GM12865 (cell line): ENCODE measurements at regions not wholly inside any gene's neighbourhood (a gene's known extent, or its start where the extent isn't known, plus 50 kb on each side); places are given as distances from the start of the nearest gene placed in this dataset.

Source experiments
- DNase-seq: peaks from one replicate; pipeline ENCODE4 v3.0.0; 2010; ENCODE audit warnings: low read depth
- H3K4me3 ChIP-seq: 2 replicates; pipeline ENCODE4 v1.5.1; 2011; ENCODE audit warnings: mild to moderate bottlenecking, low read depth, low read length, control low read depth
- TF ChIP-seq, protein P1 (sequence below): IDR thresholded peaks from 2 replicates; pipeline ENCODE4 v1.5.1; 2011; ENCODE audit warnings: low read length, control low read depth, low read depth, inconsistent platforms; ENCODE audit not compliant: insufficient read depth; ENCODE audit errors: missing control alignments

- no peak for DNase-seq
- TF ChIP-seq, protein P1, sequence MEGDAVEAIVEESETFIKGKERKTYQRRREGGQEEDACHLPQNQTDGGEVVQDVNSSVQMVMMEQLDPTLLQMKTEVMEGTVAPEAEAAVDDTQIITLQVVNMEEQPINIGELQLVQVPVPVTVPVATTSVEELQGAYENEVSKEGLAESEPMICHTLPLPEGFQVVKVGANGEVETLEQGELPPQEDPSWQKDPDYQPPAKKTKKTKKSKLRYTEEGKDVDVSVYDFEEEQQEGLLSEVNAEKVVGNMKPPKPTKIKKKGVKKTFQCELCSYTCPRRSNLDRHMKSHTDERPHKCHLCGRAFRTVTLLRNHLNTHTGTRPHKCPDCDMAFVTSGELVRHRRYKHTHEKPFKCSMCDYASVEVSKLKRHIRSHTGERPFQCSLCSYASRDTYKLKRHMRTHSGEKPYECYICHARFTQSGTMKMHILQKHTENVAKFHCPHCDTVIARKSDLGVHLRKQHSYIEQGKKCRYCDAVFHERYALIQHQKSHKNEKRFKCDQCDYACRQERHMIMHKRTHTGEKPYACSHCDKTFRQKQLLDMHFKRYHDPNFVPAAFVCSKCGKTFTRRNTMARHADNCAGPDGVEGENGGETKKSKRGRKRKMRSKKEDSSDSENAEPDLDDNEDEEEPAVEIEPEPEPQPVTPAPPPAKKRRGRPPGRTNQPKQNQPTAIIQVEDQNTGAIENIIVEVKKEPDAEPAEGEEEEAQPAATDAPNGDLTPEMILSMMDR = no peak
- H3K4me3 ChIP-seq = no peak overlapping the region
Measured at GRCh38 chr2:5479265-5479928, 212.8 kb upstream of the SOX11 start.

DNA sequence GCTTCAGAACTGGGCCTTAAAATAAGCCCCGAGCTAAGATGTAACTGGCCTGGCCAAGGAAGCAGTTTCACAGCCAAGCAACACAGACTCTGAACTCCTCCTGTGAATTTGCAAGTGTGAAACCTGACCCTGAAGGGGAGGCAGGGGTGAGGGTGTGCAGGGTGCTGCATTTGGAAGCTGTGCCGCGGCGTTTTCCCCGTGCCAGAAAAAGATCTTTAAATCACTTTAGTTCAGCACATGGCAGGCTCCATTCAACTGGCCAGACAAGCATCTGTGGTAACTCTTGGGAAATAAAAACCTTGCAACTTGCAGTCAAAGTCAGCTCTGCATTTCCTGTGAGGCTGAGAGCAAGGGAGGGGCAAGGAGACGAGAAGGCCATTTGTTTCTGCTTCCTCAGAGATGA lies 209.3 kb upstream of the SOX11 start:
- TF ChIP-seq, protein P1 = no peak
- no peak overlapping the region for H3K4me3 ChIP-seq
- no peak for DNase-seq

GRCh38 chr2:5484868-5485267 lies 207.3 kb upstream of the SOX11 start:
- no peak overlapping the region for H3K4me3 ChIP-seq
- DNase-seq = no peak
- TF ChIP-seq, protein P1 = no peak

GRCh38 chr2:5491523-5491922 lies 200.7 kb upstream of the SOX11 start:
- H3K4me3 ChIP-seq = no peak overlapping the region
- TF ChIP-seq, protein P1 = no peak
- no peak for DNase-seq

DNA sequence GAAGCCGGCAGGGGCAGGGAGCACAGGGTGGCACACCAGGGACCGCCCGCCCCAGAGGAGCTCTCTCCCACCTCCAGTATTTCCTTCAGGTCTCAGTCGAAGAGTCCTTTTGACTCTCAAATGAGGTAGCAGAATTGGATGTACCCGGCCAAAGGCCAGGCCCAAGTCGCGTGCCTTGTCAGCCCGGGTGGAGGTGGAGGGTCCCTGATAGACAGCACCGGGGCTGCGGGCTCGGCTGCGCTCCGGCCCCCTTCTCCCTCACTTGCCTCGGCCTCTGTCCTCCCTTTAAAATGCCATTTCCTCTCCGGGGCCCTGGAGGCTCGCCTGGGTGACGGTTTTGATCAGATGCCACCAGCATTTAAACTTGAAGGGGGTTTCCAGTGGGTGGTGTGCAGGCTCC lies 198.9 kb upstream of the SOX11 start:
- DNase-seq = no peak
- TF ChIP-seq, protein P1 = no peak
- H3K4me3 ChIP-seq = no peak overlapping the region

DNA sequence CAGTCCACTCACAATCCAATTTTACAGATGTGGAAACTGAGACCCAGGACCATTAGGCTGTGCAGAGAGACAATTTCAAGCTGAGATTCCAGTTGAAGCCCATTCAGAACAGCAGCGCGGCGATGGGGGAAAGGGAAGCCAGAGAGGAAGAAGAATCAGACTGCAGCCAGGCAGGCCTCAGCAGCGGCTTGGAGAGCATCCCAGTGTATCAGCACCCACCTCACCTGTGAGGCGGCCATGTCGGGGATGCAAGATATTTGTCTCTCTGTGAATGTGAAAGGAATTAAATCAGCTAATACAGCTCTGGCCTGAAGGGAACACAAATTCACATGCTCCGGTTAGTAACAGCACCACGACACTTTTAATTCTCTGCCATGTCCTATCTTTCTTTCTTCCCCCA lies 198.0 kb upstream of the SOX11 start:
- DNase-seq = no peak
- H3K4me3 ChIP-seq = no peak overlapping the region
- TF ChIP-seq, protein P1 = no peak

GRCh38 chr2:5495586-5495985 lies 196.6 kb upstream of the SOX11 start:
- TF ChIP-seq, protein P1 = no peak
- no peak for DNase-seq
- H3K4me3 ChIP-seq = no peak overlapping the region
